CD4-positive, CD25-positive, alpha-beta regulatory T cell (primary cell): ENCODE measurements at regions not wholly inside any gene's neighbourhood (a gene's known extent, or its start where the extent isn't known, plus 50 kb on each side); places are given as distances from the start of the nearest gene placed in this dataset.
"Not testable (repeated sequence)": the region's sequence is repeated elsewhere in the genome, so short reads cannot be mapped to it uniquely, and the experiment has no call there.

Experiments used
- ATAC-seq, 2 donors: fragments of 150-1000 bp; cut with Tn5 transposase; one replicate each; pipeline ENCODE4 v1.10.0; 2021; ENCODE audit warnings: low read depth in 2 of 2, moderate number of reproducible peaks in 2 of 2, moderate library complexity in 1 of 2
- DNase-seq, 3 donors: peaks; one replicate each; pipeline versions ENCODE4 v3.0.0 to v3.0.0-alpha.2; 2012 to 2022; ENCODE audit warnings: mixed read lengths in 1 of 3
- H3K27ac ChIP-seq: one replicate; pipeline ENCODE4 v1.7.0; 2013; ENCODE audit warnings: mild to moderate bottlenecking, low read length; ENCODE audit not compliant: insufficient read depth, poor library complexity, severe bottlenecking
- H3K27me3 ChIP-seq: one replicate; pipeline ENCODE4 v1.7.0; 2013; ENCODE audit warnings: low read length; ENCODE audit not compliant: control insufficient read depth, insufficient read depth
- H3K36me3 ChIP-seq: one replicate; pipeline ENCODE4 v1.7.0; 2013; ENCODE audit warnings: mild to moderate bottlenecking, low read length, moderate library complexity; ENCODE audit not compliant: control insufficient read depth, insufficient read depth
- H3K4me1 ChIP-seq: 2 replicates; pipeline ENCODE4 v1.7.0; 2013; ENCODE audit warnings: mild to moderate bottlenecking, low read length; ENCODE audit not compliant: insufficient read depth, control insufficient read depth, poor library complexity, severe bottlenecking
- H3K4me3 ChIP-seq: one replicate; pipeline ENCODE4 v1.7.0; 2013; ENCODE audit warnings: low read depth, mild to moderate bottlenecking, low read length, moderate library complexity
- H3K9me3 ChIP-seq, 2 experiments: 1 replicate in 1 of 2; 2 replicates in 1 of 2; pipeline ENCODE4 v1.7.0; 2013; ENCODE audit warnings: low read length in 2 of 2, mild to moderate bottlenecking in 1 of 2, moderate library complexity in 1 of 2; ENCODE audit not compliant: control insufficient read depth in 2 of 2
- H3K27ac Mint-ChIP-seq, 3 donors: one replicate each; pipeline ENCODE4 v1.8.0; 2020 to 2022; ENCODE audit warnings: mild to moderate bottlenecking in 3 of 3, mixed read lengths in 3 of 3, moderate library complexity in 2 of 3
- H3K27me3 Mint-ChIP-seq: one replicate; pipeline ENCODE4 v1.8.0; 2022; ENCODE audit warnings: mild to moderate bottlenecking, mixed read lengths
- H3K36me3 Mint-ChIP-seq: one replicate; pipeline ENCODE4 v1.8.0; 2020; ENCODE audit warnings: mixed read lengths
- H3K4me1 Mint-ChIP-seq, 4 donors: one replicate each; pipeline ENCODE4 v1.8.0; 2020 to 2022; ENCODE audit warnings: mixed read lengths in 4 of 4, mild to moderate bottlenecking in 1 of 4
- H3K4me3 Mint-ChIP-seq, 4 donors: one replicate each; pipeline ENCODE4 v1.8.0; 2020 to 2022; ENCODE audit warnings: mild to moderate bottlenecking in 4 of 4, mixed read lengths in 4 of 4, moderate library complexity in 3 of 4
- H3K9me3 Mint-ChIP-seq, 7 donors: one replicate each; pipeline ENCODE4 v1.8.0; 2020 to 2022; ENCODE audit warnings: mixed read lengths in 7 of 7, mild to moderate bottlenecking in 3 of 7, moderate library complexity in 2 of 7

DNA sequence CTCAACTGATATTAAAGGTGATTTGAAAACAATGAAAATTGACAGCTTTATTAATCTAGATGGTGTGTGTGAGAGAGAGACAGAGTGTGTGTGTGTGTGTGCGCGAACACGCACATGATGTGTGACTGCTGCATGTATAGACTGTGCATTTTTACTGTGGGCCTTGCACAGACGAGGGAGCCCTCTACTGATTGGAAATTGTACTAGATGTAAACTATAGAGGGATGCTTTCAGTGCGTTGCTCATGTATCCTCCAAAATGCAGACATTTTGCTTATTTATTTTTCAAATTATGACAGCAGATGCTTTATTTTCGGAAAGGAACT is 168.4 kb upstream of the GK2 start:
- peak in 2 of 3 donors; percentile 11 to 26 for DNase-seq
- no peak overlapping the region for H3K4me3 ChIP-seq

DNA sequence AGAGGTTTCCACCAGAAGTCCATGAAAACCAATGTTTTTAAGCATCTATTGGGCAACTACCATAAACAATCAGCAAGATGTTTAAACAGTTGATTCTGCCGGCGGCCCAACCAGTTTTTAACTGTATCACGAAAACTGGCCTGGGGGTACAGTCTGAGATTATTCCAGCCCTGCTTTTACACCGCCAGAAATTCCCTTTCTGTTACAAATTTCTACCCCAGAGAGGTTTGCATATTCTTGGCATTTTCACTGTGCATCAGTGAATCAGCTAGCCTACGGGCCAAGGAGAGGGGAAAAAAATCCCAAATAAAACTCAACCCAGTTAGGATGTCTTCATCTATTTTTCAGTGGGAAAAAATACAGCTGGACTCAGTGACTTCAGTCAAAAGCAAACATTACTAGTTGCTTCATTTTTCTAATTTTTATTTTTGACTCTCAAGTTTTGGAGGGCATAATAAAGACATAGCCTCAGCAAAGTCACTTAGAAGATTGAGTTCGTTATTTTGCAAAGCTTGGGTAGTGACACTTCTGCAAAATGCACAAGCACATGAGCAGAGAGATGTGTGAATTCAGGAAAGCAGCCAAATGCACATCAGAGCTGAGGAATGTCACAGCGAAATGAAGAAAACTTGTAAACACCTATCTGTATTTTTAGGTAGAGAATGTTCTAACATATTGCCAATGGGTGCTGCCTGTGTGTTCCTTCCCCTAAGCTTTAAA is 167.8 kb upstream of the GK2 start:
- DNase-seq (no peak), ATAC-seq (no peak)
- H3K4me3 Mint-ChIP-seq, result no peak overlapping the region
- peaks cover 5% of the 10 kb centered on the region for H3K27me3 Mint-ChIP-seq
- Histone ChIP-seq H3K4me3 (no peak overlapping the region), H3K27me3 (no peaks in the 10 kb centered on the region), H3K27ac (no peak overlapping the region), H3K36me3 (no peaks in the 10 kb centered on the region), H3K9me3 (no peaks in the 10 kb centered on the region), H3K4me1 (no peaks in the 10 kb centered on the region)
- no peak overlapping the region for H3K27ac Mint-ChIP-seq
- H3K9me3 Mint-ChIP-seq, result no peaks in the 10 kb centered on the region
- no peaks in the 10 kb centered on the region for H3K36me3 Mint-ChIP-seq
- peaks cover 0 to 2% (median 0%) of the 10 kb centered on the region in 4 donors for H3K4me1 Mint-ChIP-seq

More for the DNA sequence above, 168.4 kb upstream of the GK2 start:
- Histone ChIP-seq H3K9me3 (no peaks in the 10 kb centered on the region), H3K27ac (no peak overlapping the region), H3K4me1 (no peaks in the 10 kb centered on the region), H3K36me3 (no peaks in the 10 kb centered on the region), H3K27me3 (no peaks in the 10 kb centered on the region)
- H3K27ac Mint-ChIP-seq, result no peak overlapping the region
- H3K36me3 Mint-ChIP-seq, result no peaks in the 10 kb centered on the region
- H3K4me1 Mint-ChIP-seq, result peaks cover 0 to 2% (median 0%) of the 10 kb centered on the region in 4 donors
- no peaks in the 10 kb centered on the region for H3K9me3 Mint-ChIP-seq
- no peak for ATAC-seq
- peaks cover 5% of the 10 kb centered on the region for H3K27me3 Mint-ChIP-seq
- H3K4me3 Mint-ChIP-seq, result no peak overlapping the region

GRCh38 chr4:79574741-79575451 is 166.9 kb upstream of the GK2 start:
- H3K4me1 ChIP-seq, result no peaks in the 10 kb centered on the region

GRCh38 chr4:79563219-79563618 is 155.2 kb upstream of the GK2 start:
- Mint-ChIP-seq H3K9me3 (no peaks in the 10 kb centered on the region), H3K36me3 (no peaks in the 10 kb centered on the region), H3K4me3 (no peak overlapping the region), H3K4me1 (no peaks in the 10 kb centered on the region), H3K27me3 (peaks cover 4% of the 10 kb centered on the region), H3K27ac (no peak overlapping the region)
- no peak for ATAC-seq
- Histone ChIP-seq H3K4me1 (no peaks in the 10 kb centered on the region), H3K9me3 (no peaks in the 10 kb centered on the region), H3K36me3 (no peaks in the 10 kb centered on the region), H3K4me3 (no peak overlapping the region), H3K27me3 (no peaks in the 10 kb centered on the region), H3K27ac (no peak overlapping the region)
- no peak for DNase-seq

More at GRCh38 chr4:79574741-79575451, 166.9 kb upstream of the GK2 start:
- DNase-seq, result no peak
- H3K27ac Mint-ChIP-seq, result no peak overlapping the region
- Histone ChIP-seq H3K27me3 (no peaks in the 10 kb centered on the region), H3K9me3 (no peaks in the 10 kb centered on the region), H3K36me3 (no peaks in the 10 kb centered on the region), H3K4me3 (no peak overlapping the region), H3K27ac (no peak overlapping the region)
- H3K4me3 Mint-ChIP-seq, result no peak overlapping the region
- no peak for ATAC-seq
- H3K27me3 Mint-ChIP-seq, result peaks cover 5% of the 10 kb centered on the region
- H3K9me3 Mint-ChIP-seq, result no peaks in the 10 kb centered on the region
- peaks cover 0 to 2% (median 0%) of the 10 kb centered on the region in 4 donors for H3K4me1 Mint-ChIP-seq
- no peaks in the 10 kb centered on the region for H3K36me3 Mint-ChIP-seq

DNA sequence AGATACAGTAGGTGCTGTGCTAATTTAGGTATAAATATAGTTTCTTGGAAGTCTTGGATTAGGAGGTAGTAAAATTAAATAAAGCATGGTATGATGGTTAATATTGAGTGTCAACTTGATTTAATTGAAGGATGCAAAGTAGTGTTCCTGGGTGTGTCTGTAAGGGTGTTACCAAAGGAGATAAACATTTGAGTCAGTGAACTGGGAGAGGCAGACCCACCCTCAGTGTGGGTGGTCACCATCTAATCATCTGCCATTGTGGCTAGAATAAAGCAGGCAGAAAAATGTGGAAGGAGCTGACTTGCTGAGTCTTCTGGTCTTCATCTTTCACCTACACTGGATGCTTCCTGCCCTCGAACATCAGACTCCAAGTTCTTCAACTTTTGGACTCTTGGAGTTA is 153.7 kb upstream of the GK2 start:
- no peaks in the 10 kb centered on the region for H3K9me3 Mint-ChIP-seq
- Histone ChIP-seq H3K4me1 (no peaks in the 10 kb centered on the region), H3K36me3 (no peaks in the 10 kb centered on the region), H3K27me3 (no peaks in the 10 kb centered on the region), H3K27ac (no peak overlapping the region), H3K9me3 (no peaks in the 10 kb centered on the region), H3K4me3 (no peak overlapping the region)
- DNase-seq (no peak), ATAC-seq (no peak)
- no peak overlapping the region for H3K4me3 Mint-ChIP-seq
- no peaks in the 10 kb centered on the region for H3K36me3 Mint-ChIP-seq
- H3K27me3 Mint-ChIP-seq, result peaks cover 4% of the 10 kb centered on the region
- H3K27ac Mint-ChIP-seq, result no peak overlapping the region
- no peaks in the 10 kb centered on the region for H3K4me1 Mint-ChIP-seq

GRCh38 chr4:79559398-79559797 is 151.4 kb upstream of the GK2 start:
- not testable (repeated sequence) for H3K4me3 Mint-ChIP-seq

DNA sequence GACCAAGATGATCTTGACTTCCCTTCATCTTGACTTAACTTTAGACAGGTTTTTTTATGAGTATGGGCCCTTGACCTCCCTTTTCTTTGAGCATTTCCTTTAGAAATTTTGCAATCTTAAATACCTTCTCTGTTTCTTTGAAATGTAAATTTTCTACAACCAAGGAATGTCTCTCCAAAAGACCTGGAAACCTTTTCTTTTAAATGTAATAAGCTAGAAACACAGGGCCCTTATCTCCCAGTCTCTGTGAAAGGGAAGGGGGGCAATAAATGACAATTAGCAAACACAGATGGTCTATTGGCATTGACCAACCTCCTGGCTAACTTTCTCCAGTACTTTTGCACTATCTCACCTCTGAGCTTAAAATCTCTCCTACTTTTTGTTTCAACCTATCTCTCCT is 144.3 kb upstream of the GK2 start:
- Histone ChIP-seq H3K36me3 (no peaks in the 10 kb centered on the region), H3K4me1 (no peaks in the 10 kb centered on the region), H3K27me3 (no peaks in the 10 kb centered on the region), H3K4me3 (no peak overlapping the region), H3K9me3 (no peaks in the 10 kb centered on the region), H3K27ac (no peak overlapping the region)
- peaks cover 0 to 4% (median 2%) of the 10 kb centered on the region in 7 donors for H3K9me3 Mint-ChIP-seq
- no peaks in the 10 kb centered on the region for H3K27me3 Mint-ChIP-seq
- H3K4me3 Mint-ChIP-seq, result no peak overlapping the region
- no peaks in the 10 kb centered on the region for H3K36me3 Mint-ChIP-seq
- ATAC-seq (no peak), DNase-seq (no peak)
- H3K4me1 Mint-ChIP-seq, result no peaks in the 10 kb centered on the region
- no peak overlapping the region for H3K27ac Mint-ChIP-seq

More at GRCh38 chr4:79559398-79559797, 151.4 kb upstream of the GK2 start:
- H3K4me3 ChIP-seq, DNase-seq, ATAC-seq, H3K9me3 ChIP-seq, H3K4me1 Mint-ChIP-seq, H3K9me3 Mint-ChIP-seq, H3K27ac ChIP-seq, H3K36me3 ChIP-seq, H3K36me3 Mint-ChIP-seq, H3K27me3 Mint-ChIP-seq, H3K27me3 ChIP-seq, H3K4me1 ChIP-seq, H3K27ac Mint-ChIP-seq: not testable (repeated sequence)

GRCh38 chr4:79551555-79551954 is 143.5 kb upstream of the GK2 start:
- no peaks in the 10 kb centered on the region for H3K4me1 Mint-ChIP-seq
- no peaks in the 10 kb centered on the region for H3K36me3 Mint-ChIP-seq
- H3K27ac ChIP-seq, result no peak overlapping the region
- H3K9me3 ChIP-seq, result no peaks in the 10 kb centered on the region
- no peak for ATAC-seq
- no peak overlapping the region for H3K4me3 ChIP-seq
- H3K27me3 ChIP-seq, result no peaks in the 10 kb centered on the region
- H3K36me3 ChIP-seq, result no peaks in the 10 kb centered on the region
- no peak for DNase-seq
- H3K27me3 Mint-ChIP-seq, result no peaks in the 10 kb centered on the region
- H3K27ac Mint-ChIP-seq, result no peak overlapping the region
- no peak overlapping the region for H3K4me3 Mint-ChIP-seq
- H3K4me1 ChIP-seq, result no peaks in the 10 kb centered on the region
- H3K9me3 Mint-ChIP-seq, result peaks cover 0 to 4% (median 2%) of the 10 kb centered on the region in 7 donors
